Fibroblast of peridontal ligament (primary cell): ENCODE measurements at regions not wholly inside any gene's neighbourhood (a gene's known extent, or its start where the extent isn't known, plus 50 kb on each side); places are given as distances from the start of the nearest gene placed in this dataset.
A peak's percentile ranks its signal among the peaks of the same experiment; 100 is the strongest.
"Not testable (repeated sequence)": the region's sequence is repeated elsewhere in the genome, so short reads cannot be mapped to it uniquely, and the experiment has no call there.

Experiments
- DNase-seq: peaks from one replicate; pipeline ENCODE4 v3.0.0-alpha.2; 2010; ENCODE audit errors: extremely low read depth

GRCh38 chr14:44785096-44785495 lies 176.7 kb downstream of the KLHL28 start:
- peak; percentile 5 for DNase-seq

DNA sequence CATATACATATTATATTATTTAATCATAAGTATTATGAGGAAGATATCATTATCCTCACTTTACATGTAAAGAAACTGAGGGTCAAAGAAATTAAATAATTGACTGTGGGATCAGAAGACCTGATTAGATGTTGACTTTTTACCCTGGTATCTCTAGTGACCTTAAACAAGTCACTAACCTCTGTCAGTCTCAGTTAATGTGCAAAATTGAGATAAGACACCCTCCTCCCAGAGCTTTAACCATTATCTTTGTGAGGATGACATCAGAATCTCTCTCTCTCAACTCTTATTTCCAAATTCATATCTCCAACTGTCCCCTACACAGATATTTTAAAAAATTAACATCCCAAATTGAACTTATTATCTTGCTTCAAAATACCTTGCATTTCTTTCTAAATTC lies 177.8 kb downstream of the KLHL28 start:
- DNase-seq: no peak

GRCh38 chr14:44782775-44783238 lies 178.9 kb downstream of the KLHL28 start:
- peak; percentile 30 for DNase-seq

DNA sequence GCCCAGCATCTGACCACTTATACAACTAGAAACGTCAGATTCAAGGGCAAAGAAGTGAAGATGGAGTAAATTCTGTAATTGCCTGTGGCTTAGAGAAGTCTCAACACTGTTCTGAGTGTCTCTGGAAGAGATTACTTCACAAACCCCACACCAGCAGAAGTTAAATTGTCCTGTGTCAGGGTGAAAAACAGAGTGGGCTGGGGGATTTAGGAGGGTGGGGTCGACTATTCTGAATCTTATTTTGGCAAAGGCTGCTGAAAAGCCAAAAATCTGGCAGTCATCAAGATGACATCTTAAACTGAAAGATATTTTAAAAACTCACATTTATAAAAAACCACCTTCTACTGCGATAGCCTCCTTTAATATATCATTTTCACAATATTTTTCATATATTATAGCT lies 180.8 kb downstream of the KLHL28 start:
- DNase-seq: no peak

DNA sequence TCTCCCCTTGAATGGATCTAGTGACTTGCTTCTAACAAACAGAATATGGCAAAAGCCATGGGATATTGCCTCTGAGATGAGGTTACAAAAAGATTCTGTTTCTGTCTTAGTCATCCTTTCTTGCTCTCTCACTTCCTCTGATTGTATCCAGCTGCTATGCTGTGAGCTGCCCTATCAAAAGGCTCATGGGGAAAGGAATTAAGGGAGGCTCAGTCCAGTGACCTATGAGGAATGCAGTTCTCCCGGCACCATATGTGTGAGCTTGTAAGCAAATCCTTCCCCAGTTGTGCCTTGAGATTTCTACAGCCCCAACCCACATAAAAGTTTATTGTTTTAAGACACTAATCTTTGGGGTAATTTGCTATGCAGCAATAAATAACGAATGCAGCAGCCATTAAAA lies 183.1 kb downstream of the KLHL28 start:
- DNase-seq: peak; percentile 83

DNA sequence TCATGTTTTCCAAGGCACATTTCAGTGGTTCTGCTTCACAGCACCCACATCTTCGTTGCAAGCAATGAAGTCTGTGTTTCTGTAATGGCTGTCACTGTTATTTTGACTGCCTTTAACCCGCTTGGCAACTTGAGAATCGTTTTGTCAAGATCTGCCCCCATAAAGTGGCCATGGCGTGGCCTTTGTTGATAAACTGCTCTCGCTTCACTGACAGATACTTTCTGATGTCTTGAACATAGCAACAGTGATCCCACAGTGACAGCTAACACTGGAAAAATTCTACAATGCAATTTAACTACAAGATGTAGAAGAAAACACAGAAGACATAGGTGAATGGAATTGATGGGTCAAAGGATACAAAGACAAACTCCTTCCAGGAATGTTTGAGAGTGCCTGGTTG lies 184.2 kb downstream of the KLHL28 start:
- DNase-seq: no peak

GRCh38 chr14:44775248-44775647 lies 186.5 kb downstream of the KLHL28 start:
- no peak for DNase-seq

DNA sequence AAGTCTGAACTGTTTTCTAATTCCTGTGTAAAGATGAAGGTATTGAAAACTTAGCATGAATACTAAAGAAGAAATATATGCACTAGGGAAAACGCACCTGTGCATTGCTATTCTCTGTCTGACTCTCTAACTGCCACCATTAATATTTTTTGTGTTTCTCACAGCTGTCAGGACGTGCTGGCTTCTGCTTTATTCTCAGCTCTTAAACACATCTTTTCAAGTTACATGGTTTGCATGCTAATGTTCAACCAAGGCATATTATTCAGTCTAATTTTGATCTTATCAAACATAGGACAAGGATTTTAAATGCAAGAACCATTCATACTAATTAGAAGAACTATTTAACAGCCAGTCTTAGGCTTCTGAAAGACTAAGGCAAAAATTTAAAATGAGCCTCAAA lies 187.4 kb downstream of the KLHL28 start:
- DNase-seq: no peak

DNA sequence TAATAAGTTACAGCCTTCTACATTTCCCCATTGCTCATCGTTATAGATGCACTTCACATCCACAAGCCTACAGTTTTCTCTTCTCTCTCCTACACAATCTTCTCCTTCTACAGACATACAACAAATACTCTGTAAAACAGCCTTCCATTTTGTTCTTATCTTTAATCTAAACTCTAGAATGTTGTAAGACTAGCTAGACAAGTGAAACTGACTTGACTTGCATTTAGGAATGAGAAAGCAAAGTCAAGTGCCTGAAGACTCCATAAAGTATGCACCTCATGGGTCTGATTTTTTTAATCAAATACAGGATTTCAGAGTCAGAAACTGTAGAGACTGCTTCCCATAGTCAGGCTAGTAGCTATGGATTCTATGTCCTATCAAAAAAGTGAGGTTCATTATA lies 190.3 kb downstream of the KLHL28 start:
- no peak for DNase-seq

DNA sequence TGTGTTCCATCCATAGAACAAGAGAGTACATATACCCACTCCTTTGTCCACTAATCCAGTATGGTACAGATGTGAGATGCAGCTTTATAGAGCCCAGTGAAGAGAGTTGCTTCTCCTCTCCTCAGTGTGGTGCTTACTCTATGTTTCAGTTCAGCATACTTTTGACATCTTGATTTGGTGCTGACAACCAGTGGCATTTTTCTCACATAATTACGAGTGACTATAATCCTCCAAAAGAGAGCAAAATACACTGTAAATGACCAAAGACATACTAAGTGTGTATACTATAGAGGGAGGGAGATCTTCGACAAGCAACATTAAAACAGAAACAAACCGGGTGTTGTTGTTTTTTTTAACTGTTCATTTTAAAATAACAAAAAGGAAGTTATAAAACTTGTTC lies 191.5 kb downstream of the KLHL28 start:
- no peak for DNase-seq

DNA sequence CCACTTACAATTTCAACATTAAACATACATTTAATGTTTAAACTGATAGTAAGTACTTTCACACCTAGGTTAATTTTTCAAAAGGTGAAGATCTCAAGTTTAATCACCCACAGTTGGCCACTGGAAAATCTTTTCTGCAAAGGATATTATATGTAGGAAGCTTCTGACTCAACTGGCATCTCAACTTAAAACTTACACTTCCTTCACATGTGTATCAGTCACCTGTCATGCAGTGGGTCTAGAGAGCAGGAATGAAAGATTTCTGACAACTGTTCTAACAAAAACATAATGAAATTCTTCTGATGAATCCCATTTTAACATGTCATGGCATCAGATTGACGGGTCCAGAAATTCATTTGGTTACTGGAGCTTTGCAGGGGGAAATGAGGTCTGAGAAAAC lies 192.8 kb downstream of the KLHL28 start:
- DNase-seq: no peak

GRCh38 chr14:44767646-44768173 lies 194.0 kb downstream of the KLHL28 start:
- no peak for DNase-seq

DNA sequence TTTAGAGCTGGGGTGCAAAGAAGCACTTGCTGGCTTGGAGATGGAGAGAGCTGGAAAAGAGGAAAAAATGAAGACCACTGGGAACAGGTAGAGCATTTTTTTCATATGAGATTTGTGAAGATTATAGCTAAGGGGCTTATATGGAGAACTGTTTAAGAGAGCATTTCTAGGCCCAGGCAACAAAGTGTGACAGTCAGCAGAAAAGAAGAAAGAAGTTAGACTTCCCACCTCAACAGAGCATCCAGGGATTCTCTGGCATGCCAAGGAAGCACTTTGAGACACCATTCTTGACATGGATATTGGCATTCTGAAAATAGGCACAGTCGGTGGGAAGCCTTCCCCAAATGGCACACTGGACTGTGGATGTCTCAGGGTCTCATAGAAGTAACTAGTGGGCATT lies 195.5 kb downstream of the KLHL28 start:
- DNase-seq: no peak

DNA sequence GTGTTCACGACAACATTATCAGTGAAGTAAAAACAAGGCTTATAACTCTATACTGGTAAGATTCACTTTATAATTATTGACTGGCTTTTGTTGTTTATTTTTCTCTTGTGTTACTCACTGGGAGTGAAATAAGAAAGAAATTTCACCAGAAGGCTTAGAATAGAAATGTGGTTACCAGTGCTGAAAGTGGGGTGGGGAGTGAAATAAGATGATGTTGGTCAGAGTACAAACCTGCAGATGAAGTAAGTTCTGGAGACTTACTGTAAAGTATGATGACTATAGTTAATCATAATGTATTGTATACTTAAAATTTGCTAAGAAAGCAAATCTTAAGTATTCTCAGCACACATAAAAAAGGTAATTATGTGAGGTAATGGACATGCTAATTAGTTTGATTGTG lies 198.4 kb downstream of the KLHL28 start:
- DNase-seq: peak; percentile 18

DNA sequence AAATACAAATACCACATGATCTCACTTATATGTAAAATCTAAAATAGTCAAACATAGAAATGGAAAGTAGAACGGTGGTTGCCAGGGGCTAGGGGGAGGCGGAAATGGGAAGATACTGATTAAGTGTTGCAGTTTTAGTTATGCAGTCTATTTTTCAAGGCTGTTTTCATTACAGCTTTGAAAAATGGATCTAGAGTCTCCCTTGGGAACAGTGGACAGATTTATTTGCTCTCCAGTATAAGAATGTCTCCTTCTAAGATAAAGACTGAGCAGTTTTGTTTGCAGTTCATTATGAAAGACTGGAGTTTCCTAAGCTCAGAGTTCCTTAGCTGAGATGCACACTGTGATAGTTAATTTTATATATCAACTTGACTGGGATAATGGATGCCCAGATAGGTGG lies 202.5 kb downstream of the KLHL28 start:
- DNase-seq: no peak

GRCh38 chr14:44756554-44756953 lies 205.2 kb downstream of the KLHL28 start:
- DNase-seq: no peak

DNA sequence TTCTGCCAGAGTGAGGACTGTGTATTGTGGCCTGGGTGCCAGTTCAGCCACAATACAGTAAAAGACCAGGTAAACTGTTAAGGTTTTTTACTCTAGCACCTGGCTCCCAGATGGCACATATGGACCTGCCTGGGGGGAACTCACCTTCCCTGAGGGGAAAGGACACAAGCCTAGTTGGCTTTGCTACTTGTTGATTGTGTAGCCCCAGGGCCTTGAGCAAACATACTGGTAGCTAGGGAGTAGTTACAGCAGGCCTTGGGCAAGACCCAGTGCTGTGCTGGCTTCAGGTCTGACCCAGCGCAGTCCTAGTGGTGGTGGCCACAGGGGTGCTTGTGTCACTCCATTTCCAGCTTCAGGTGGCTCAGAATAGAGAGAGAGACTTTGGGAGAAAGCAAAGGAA lies 216.4 kb downstream of the KLHL28 start:
- no peak for DNase-seq

GRCh38 chr14:44742202-44742601 lies 219.5 kb downstream of the KLHL28 start:
- no peak for DNase-seq

GRCh38 chr14:44741431-44741830 lies 220.3 kb downstream of the KLHL28 start:
- no peak for DNase-seq

DNA sequence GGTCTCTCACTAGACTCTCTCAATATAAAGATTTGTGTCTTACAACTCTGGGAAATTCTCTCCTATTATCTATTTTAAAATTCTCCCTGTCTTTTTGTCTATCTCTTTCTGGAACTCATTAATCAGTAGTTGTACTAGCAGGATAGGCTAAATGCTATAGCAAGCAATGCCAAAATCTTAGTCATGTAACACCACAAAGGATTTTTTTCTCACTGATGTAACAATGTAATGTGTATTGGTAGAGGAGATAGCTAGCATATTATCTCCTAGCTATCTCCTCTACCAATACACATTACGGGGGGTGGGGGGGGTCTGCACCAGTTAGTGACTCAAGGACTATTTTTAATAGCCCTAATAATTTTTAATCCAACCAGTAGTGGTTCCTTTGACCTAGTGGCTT lies 225.4 kb downstream of the KLHL28 start:
- DNase-seq: no peak

- DNase-seq: no peak
Observed at GRCh38 chr14:44732144-44732543, 225.1 kb upstream of the FSCB start.

GRCh38 chr14:44730860-44731259 lies 223.8 kb upstream of the FSCB start:
- DNase-seq: no peak

DNA sequence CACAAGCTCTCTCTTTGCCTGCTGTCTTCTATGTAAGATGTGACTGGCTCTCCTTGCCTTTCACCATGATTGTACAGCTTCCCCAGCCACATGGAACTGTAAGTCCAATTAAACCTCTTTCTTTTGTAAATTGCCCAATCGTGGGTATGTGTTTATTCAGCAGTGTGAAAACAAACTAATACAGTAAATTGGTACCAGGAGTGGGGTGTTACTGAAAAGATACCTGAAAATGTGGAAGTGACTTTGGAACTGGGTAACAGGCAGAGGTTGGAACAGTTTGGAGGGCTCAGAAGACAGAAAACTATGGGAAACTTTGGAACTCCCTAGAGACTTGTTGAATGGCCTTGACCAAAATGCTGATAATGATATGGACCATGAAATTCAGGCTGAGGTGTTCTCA lies 214.3 kb upstream of the FSCB start:
- DNase-seq: not testable (repeated sequence)

- DNase-seq: no peak
Observed at GRCh38 chr14:44720707-44721106, 213.6 kb upstream of the FSCB start.
